Stimulated activated CD4-positive, alpha-beta T cell treated with anti-CD3 and anti-CD28 coated beads, Interleukin-12 subunit alpha, Interleukin-12 subunit beta, amount 100 ng/mL, for 4 hours (primary cell): ENCODE measurements at regions not wholly inside any gene's neighbourhood (a gene's known extent, or its start where the extent isn't known, plus 50 kb on each side); places are given as distances from the start of the nearest gene placed in this dataset.
"Not testable (repeated sequence)": the region's sequence is repeated elsewhere in the genome, so short reads cannot be mapped to it uniquely, and the experiment has no call there.

ENCODE experiments used
- DNase-seq: peaks from one replicate; pipeline ENCODE4 v3.0.0-alpha.2; 2020

- no peak for DNase-seq
Measured at GRCh38 chr16:49944221-49944620, 80.8 kb upstream of the CNEP1R1 start.

- no peak for DNase-seq
Measured at GRCh38 chr16:49947907-49948678, 76.9 kb upstream of the CNEP1R1 start.

- no peak for DNase-seq
Measured at GRCh38 chr16:49951574-49952195, 73.3 kb upstream of the CNEP1R1 start.

- DNase-seq = no peak
Measured at GRCh38 chr16:49952386-49952785, 72.6 kb upstream of the CNEP1R1 start.

GRCh38 chr16:49953090-49953489 lies 71.9 kb upstream of the CNEP1R1 start:
- no peak for DNase-seq

- DNase-seq = no peak
Measured at GRCh38 chr16:49955858-49956257, 69.2 kb upstream of the CNEP1R1 start.

- DNase-seq = no peak
Measured at GRCh38 chr16:49956915-49957314, 68.1 kb upstream of the CNEP1R1 start.

- no peak for DNase-seq
Measured at GRCh38 chr16:49958448-49958847, 66.6 kb upstream of the CNEP1R1 start.

GRCh38 chr16:49959552-49960277 lies 65.3 kb upstream of the CNEP1R1 start:
- DNase-seq = no peak

GRCh38 chr16:49961089-49961488 lies 63.9 kb upstream of the CNEP1R1 start:
- no peak for DNase-seq

- not testable (repeated sequence) for DNase-seq
Measured at GRCh38 chr16:49962566-49962965, 62.5 kb upstream of the CNEP1R1 start.

- no peak for DNase-seq
Measured at GRCh38 chr16:49964316-49964715, 60.7 kb upstream of the CNEP1R1 start.

- DNase-seq = no peak
Measured at GRCh38 chr16:49964973-49965372, 60.1 kb upstream of the CNEP1R1 start.

GRCh38 chr16:49967012-49967559 lies 57.9 kb upstream of the CNEP1R1 start:
- DNase-seq = no peak

GRCh38 chr16:49969091-49970030 lies 55.7 kb upstream of the CNEP1R1 start:
- DNase-seq = no peak

- DNase-seq = no peak
Measured at GRCh38 chr16:49970797-49971431, 54.1 kb upstream of the CNEP1R1 start.

GRCh38 chr16:49972280-49972679 lies 52.7 kb upstream of the CNEP1R1 start:
- DNase-seq = no peak

GRCh38 chr16:49972961-49973360 lies 52.1 kb upstream of the CNEP1R1 start:
- DNase-seq = no peak
